DND-41 (cell line): ENCODE measurements at regions not wholly inside any gene's neighbourhood (a gene's known extent, or its start where the extent isn't known, plus 50 kb on each side); places are given as distances from the start of the nearest gene placed in this dataset.

ENCODE experiments used
- ATAC-seq: fragments of 200-7000 bp; cut with Tn5 transposase; 3 replicates; pipeline ENCODE4 v1.9.1; 2021; ENCODE audit warnings: low read depth; ENCODE audit not compliant: insufficient read depth
- DNase-seq: peaks from one replicate; pipeline ENCODE4 v3.0.0-alpha.2; 2020
- H2AFZ ChIP-seq: 2 replicates; pipeline ENCODE4 v1.6.0; 2012; ENCODE audit warnings: low read depth, low read length
- H3K27ac ChIP-seq: 2 replicates; pipeline ENCODE4 v1.5.1; 2012; ENCODE audit warnings: low read length, inconsistent platforms
- H3K27me3 ChIP-seq: fragments of 200-600 bp; sonication (generic); 2 replicates; pipeline ENCODE4 v1.6.0; 2012; ENCODE audit warnings: low read length, mild to moderate bottlenecking, inconsistent platforms; ENCODE audit not compliant: insufficient read depth, poor library complexity
- H3K36me3 ChIP-seq: 2 replicates; pipeline ENCODE4 v1.5.1; 2012; ENCODE audit warnings: low read length, inconsistent platforms; ENCODE audit not compliant: insufficient read depth
- H3K4me1 ChIP-seq: 2 replicates; pipeline ENCODE4 v1.5.1; 2012; ENCODE audit warnings: mild to moderate bottlenecking, low read length; ENCODE audit not compliant: insufficient read depth
- H3K4me2 ChIP-seq: 2 replicates; pipeline ENCODE4 v1.6.0; 2012; ENCODE audit warnings: mild to moderate bottlenecking, moderate library complexity, low read length, inconsistent platforms; ENCODE audit not compliant: insufficient read depth
- H3K4me3 ChIP-seq, 2 experiments: fragments of 200-600 bp in 1 of 2; shearing (Covaris generic) in 1 of 2; 2 replicates each; pipeline ENCODE4 v1.5.1; 2012 to 2016; ENCODE audit warnings: inconsistent platforms in 2 of 2, low read length in 2 of 2, mild to moderate bottlenecking in 2 of 2, low read depth in 1 of 2, moderate library complexity in 1 of 2
- H3K79me2 ChIP-seq: 2 replicates; pipeline ENCODE4 v1.6.0; 2012; ENCODE audit warnings: low read length, inconsistent platforms; ENCODE audit not compliant: insufficient read depth
- H3K9ac ChIP-seq: 2 replicates; pipeline ENCODE4 v1.6.0; 2012; ENCODE audit warnings: low read depth, mild to moderate bottlenecking, inconsistent platforms, low read length, moderate library complexity
- H3K9me3 ChIP-seq: 2 replicates; pipeline ENCODE4 v1.5.1; 2012; ENCODE audit warnings: low read length, moderate library complexity, mild to moderate bottlenecking, inconsistent platforms; ENCODE audit not compliant: insufficient read depth, severe bottlenecking
- H4K20me1 ChIP-seq: 2 replicates; pipeline ENCODE4 v1.6.0; 2012; ENCODE audit warnings: low read length; ENCODE audit not compliant: insufficient read depth
- EZH2 ChIP-seq: IDR thresholded peaks from 3 replicates; pipeline ENCODE4 v1.6.1; 2012; ENCODE audit warnings: borderline replicate concordance, low read depth, mild to moderate bottlenecking, moderate library complexity, low read length, inconsistent platforms; ENCODE audit not compliant: severe bottlenecking
- TF ChIP-seq, protein P1 (sequence below): IDR thresholded peaks from 2 replicates; pipeline ENCODE4 v1.5.1; 2012; ENCODE audit warnings: borderline replicate concordance, low read length, moderate library complexity, mild to moderate bottlenecking; ENCODE audit not compliant: poor library complexity, severe bottlenecking; ENCODE audit errors: extremely low read depth

DNA sequence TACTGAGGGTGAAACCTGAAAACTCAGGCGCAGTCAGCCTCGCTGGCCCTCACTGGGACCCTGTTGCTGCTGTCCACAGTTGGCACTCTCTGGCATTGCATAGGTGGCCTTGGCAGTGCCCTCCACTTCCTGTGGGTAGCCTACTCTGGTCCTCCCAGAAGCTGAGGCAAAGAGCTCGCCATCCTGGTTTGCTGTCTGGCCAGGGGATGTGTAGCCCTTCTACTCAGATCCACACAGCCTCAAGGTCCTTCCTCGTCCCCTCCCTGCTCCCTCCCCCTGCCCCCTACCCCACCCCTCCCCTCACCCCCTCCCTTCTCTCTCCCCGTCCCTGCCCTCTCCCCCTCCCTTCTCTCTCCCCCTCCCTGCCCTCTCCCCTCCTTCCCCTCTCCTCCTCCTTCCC is 176.0 kb downstream of the OLFM1 start:
- Histone ChIP-seq H3K4me1 (no peaks in the 10 kb centered on the region), H3K9me3 (no peaks in the 10 kb centered on the region), H3K9ac (no peak overlapping the region), H3K79me2 (no peaks in the 10 kb centered on the region), H3K27ac (no peak overlapping the region), H3K27me3 (no peaks in the 10 kb centered on the region), H3K4me2 (no peak overlapping the region), H2AFZ (no peak overlapping the region), H4K20me1 (no peaks in the 10 kb centered on the region), H3K36me3 (no peaks in the 10 kb centered on the region), H3K4me3 (no peak overlapping the region)
- no peak for TF ChIP-seq EZH2
- TF ChIP-seq, protein P1, sequence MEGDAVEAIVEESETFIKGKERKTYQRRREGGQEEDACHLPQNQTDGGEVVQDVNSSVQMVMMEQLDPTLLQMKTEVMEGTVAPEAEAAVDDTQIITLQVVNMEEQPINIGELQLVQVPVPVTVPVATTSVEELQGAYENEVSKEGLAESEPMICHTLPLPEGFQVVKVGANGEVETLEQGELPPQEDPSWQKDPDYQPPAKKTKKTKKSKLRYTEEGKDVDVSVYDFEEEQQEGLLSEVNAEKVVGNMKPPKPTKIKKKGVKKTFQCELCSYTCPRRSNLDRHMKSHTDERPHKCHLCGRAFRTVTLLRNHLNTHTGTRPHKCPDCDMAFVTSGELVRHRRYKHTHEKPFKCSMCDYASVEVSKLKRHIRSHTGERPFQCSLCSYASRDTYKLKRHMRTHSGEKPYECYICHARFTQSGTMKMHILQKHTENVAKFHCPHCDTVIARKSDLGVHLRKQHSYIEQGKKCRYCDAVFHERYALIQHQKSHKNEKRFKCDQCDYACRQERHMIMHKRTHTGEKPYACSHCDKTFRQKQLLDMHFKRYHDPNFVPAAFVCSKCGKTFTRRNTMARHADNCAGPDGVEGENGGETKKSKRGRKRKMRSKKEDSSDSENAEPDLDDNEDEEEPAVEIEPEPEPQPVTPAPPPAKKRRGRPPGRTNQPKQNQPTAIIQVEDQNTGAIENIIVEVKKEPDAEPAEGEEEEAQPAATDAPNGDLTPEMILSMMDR, result no peak
- DNase-seq, result no peak
- no peak for ATAC-seq

DNA sequence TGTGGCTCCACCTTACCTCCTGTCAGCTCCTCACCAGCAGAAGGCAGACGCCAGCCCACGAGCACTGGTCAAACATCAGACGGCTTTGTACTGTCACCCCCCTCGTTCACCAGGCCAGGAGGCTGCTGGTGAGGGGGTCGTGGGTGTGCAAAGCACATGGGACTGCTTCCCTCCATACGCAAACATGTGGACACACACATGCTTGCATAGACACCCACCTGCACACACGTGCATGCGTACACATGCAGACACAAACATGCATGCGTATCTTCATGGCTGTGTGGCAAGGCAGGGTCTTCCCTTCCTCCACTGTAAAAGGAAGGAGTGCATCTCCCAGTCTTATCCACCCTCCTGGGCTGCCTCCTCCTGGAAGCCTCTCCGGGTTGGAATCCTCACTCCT is 178.5 kb downstream of the OLFM1 start:
- Histone ChIP-seq H3K9me3 (no peaks in the 10 kb centered on the region), H3K27me3 (no peaks in the 10 kb centered on the region), H2AFZ (no peak overlapping the region), H3K4me3 (no peak overlapping the region), H4K20me1 (peaks cover 2% of the 10 kb centered on the region; the same call in 1 of the 2 replicates), H3K27ac (no peak overlapping the region), H3K36me3 (no peaks in the 10 kb centered on the region), H3K4me1 (no peaks in the 10 kb centered on the region), H3K79me2 (no peaks in the 10 kb centered on the region), H3K4me2 (no peak overlapping the region), H3K9ac (no peak overlapping the region)
- ATAC-seq, result no peak
- no peak for DNase-seq
- TF ChIP-seq, protein P1, result no peak
- no peak for TF ChIP-seq EZH2

DNA sequence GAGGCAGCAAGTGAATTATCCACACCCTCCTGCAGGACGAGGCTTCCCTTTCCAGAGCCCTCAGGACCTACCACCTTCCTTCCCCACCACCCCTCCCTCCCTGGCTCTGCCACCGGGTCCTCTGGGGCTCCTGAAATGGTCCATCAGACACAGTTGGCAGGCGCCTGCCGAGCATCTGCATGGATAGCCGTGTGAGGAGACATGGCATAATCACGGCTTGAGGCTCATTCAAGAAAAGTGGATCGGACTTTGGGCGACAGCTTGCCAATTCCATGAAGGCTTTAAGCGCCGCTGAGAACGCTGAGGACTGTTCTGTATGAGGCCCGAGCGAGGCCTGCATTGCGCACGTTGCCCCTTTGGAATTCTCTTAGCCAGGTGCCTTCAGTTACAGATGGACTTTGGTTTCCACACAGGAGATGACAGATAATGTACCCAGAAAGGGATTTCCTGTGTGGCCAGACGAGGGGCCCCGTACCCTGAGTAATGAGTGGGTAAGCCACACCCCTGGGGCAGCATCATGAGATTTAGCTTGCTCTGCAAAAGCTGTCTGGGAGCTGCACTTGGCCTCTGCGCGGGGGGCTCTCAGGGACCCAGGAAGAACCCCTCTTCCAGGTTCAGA is 179.8 kb downstream of the OLFM1 start:
- no peaks in the 10 kb centered on the region for H3K79me2 ChIP-seq
- ATAC-seq, result no peak
- H3K27me3 ChIP-seq, result no peaks in the 10 kb centered on the region
- no peak overlapping the region for H3K9ac ChIP-seq
- no peaks in the 10 kb centered on the region for H3K9me3 ChIP-seq
- H2AFZ ChIP-seq, result no peak overlapping the region
- H3K36me3 ChIP-seq, result no peaks in the 10 kb centered on the region
- no peaks in the 10 kb centered on the region for H3K4me1 ChIP-seq
- no peak for TF ChIP-seq EZH2
- TF ChIP-seq, protein P1, result no peak
- H3K27ac ChIP-seq, result no peak overlapping the region
- DNase-seq, result no peak
- H3K4me2 ChIP-seq, result no peak overlapping the region
- H4K20me1 ChIP-seq, result peaks cover 2% of the 10 kb centered on the region; the same call in 1 of the 2 replicates
- H3K4me3 ChIP-seq, result no peak overlapping the region
